ENCODE measurements at regions not wholly inside any gene's neighbourhood (a gene's known extent, or its start where the extent isn't known, plus 50 kb on each side); places are given as distances from the start of the nearest gene placed in this dataset.

- TF ChIP-seq RCOR1 (IDR thresholded peaks at IDR 0.05; ENCODE audit: low read length) (no peak), GABPA (IDR thresholded peaks at IDR 0.05; ENCODE audit: low read depth) (no peak), SMC3 (IDR thresholded peaks at IDR 0.05; ENCODE audit: low read depth, low read length) (no peak), CTCF (IDR thresholded peaks at IDR 0.05) (no peak), SIN3A (IDR thresholded peaks at IDR 0.05; ENCODE audit: borderline replicate concordance, low read depth, low read length) (no peak), USF2 (IDR thresholded peaks at IDR 0.05; ENCODE audit: borderline replicate concordance, low read depth, low read length) (no peak), MXI1 (IDR thresholded peaks at IDR 0.05; ENCODE audit: low read depth, low read length) (no peak), GATA2 (CRISPR knock-in tag; IDR thresholded peaks at IDR 0.05) (no peak), CHD2 (IDR thresholded peaks at IDR 0.05; ENCODE audit: low read length, partially characterized antibody) (no peak), TAF1 (IDR thresholded peaks at IDR 0.05; ENCODE audit: borderline replicate concordance, low read depth, low read length) (no peak)
These were observed 213.3 kb downstream of the MYCN start for GRCh38 chr2:16153754-16154035.
